IMR-90 (cell line): ENCODE measurements at regions not wholly inside any gene's neighbourhood (a gene's known extent, or its start where the extent isn't known, plus 50 kb on each side); places are given as distances from the start of the nearest gene placed in this dataset.

Experiments used
- ATAC-seq: fragments of 200-7000 bp; cut with Tn5 transposase; 2 replicates; pipeline ENCODE4 v1.9.1; 2020; ENCODE audit warnings: low read depth, mild to moderate bottlenecking, moderate library complexity
- BruUV-seq: library from RNA; stranded (reverse); fragments of 400-500 nt; replicated peaks from 2 replicates; lab custom pipeline; 2021; lab: Mats Ljungman, UMichigan
- CTCF ChIA-PET: fragments of 300-600 bp; formaldehyde crosslinking; extraction: SDS; loops from one replicate; lab custom pipeline; 2021; ENCODE audit warnings: antibody characterized with exemption; lab: Yijun Ruan, JAX
- POLR2A ChIA-PET: fragments of 300-600 bp; sonication (Branson Sonifier 250); formaldehyde crosslinking; loops from one replicate; lab custom pipeline; 2022; ENCODE audit warnings: antibody characterized with exemption; ENCODE audit not compliant: unreplicated experiment; lab: Charles Lee
- DNase-seq: peaks from one replicate; pipeline ENCODE4 v3.0.0; 2013
- H2AFZ ChIP-seq: replicated peaks from 2 replicates; pipeline ENCODE3; 2013; ENCODE audit warnings: low read length, mild to moderate bottlenecking; ENCODE audit not compliant: poor library complexity
- H2AK5ac ChIP-seq: 2 replicates; pipeline ENCODE4 v1.6.1; 2013; ENCODE audit warnings: low read depth, low read length, inconsistent platforms
- H2AK9ac ChIP-seq: replicated peaks from 2 replicates; pipeline ENCODE3; 2013; ENCODE audit warnings: mild to moderate bottlenecking, low read depth, low read length, moderate library complexity; ENCODE audit not compliant: poor library complexity
- H2BK120ac ChIP-seq: 2 replicates; pipeline ENCODE4 v1.6.1; 2013; ENCODE audit warnings: low read depth, low read length, inconsistent platforms
- H2BK15ac ChIP-seq: 3 replicates; pipeline ENCODE4 v1.6.1; 2013; ENCODE audit warnings: low read depth, low read length, inconsistent platforms
- H2BK20ac ChIP-seq: 2 replicates; pipeline ENCODE4 v1.6.1; 2013; ENCODE audit warnings: low read depth, mild to moderate bottlenecking, inconsistent platforms, low read length, moderate library complexity
- H2BK5ac ChIP-seq: 2 replicates; pipeline ENCODE4 v1.6.1; 2013; ENCODE audit warnings: mild to moderate bottlenecking, low read depth, low read length, inconsistent platforms; ENCODE audit not compliant: poor library complexity, severe bottlenecking
- H3K14ac ChIP-seq: replicated peaks from 2 replicates; pipeline ENCODE4 v1.6.1; 2013; ENCODE audit warnings: low read depth, low read length, inconsistent platforms
- H3K18ac ChIP-seq: 2 replicates; pipeline ENCODE4 v1.6.1; 2013; ENCODE audit warnings: low read depth, low read length, control low read depth
- H3K23ac ChIP-seq: 2 replicates; pipeline ENCODE4 v1.6.1; 2013; ENCODE audit warnings: low read depth, low read length, inconsistent platforms
- H3K27ac ChIP-seq: 2 replicates; pipeline ENCODE4 v1.5.1; 2013; ENCODE audit warnings: mild to moderate bottlenecking, control low read depth, low read length; ENCODE audit not compliant: insufficient read depth
- H3K27me3 ChIP-seq: 2 replicates; pipeline ENCODE4 v1.6.1; 2013; ENCODE audit warnings: low read length; ENCODE audit not compliant: control insufficient read depth, insufficient read depth
- H3K36me3 ChIP-seq: 2 replicates; pipeline ENCODE4 v1.6.1; 2013; ENCODE audit warnings: low read length, mixed read lengths; ENCODE audit not compliant: control insufficient read depth, insufficient read depth
- H3K4ac ChIP-seq: 2 replicates; pipeline ENCODE4 v1.6.1; 2013; ENCODE audit warnings: low read depth, low read length, inconsistent platforms
- H3K4me1 ChIP-seq: 2 replicates; pipeline ENCODE4 v1.6.1; 2013; ENCODE audit warnings: low read length, mixed read lengths; ENCODE audit not compliant: control insufficient read depth, insufficient read depth
- H3K4me2 ChIP-seq: 2 replicates; pipeline ENCODE4 v1.6.1; 2013; ENCODE audit warnings: low read depth, mild to moderate bottlenecking, control low read depth, low read length, moderate library complexity
- H3K4me3 ChIP-seq: 2 replicates; pipeline ENCODE4 v1.5.1; 2013; ENCODE audit warnings: low read depth, mild to moderate bottlenecking, control low read depth, low read length, moderate library complexity; ENCODE audit not compliant: insufficient read depth
- H3K56ac ChIP-seq: 2 replicates; pipeline ENCODE4 v1.6.1; 2013; ENCODE audit warnings: low read length, inconsistent platforms; ENCODE audit not compliant: insufficient read depth; ENCODE audit errors: extremely low read depth
- H3K79me1 ChIP-seq, 2 experiments: 2 replicates each; pipeline ENCODE4 v1.6.1; 2013; ENCODE audit warnings: low read length in 2 of 2, inconsistent platforms in 1 of 2, low read depth in 1 of 2
- H3K9ac ChIP-seq: 2 replicates; pipeline ENCODE4 v1.6.1; 2013; ENCODE audit warnings: low read depth, low read length, control low read depth
- H3K9me1 ChIP-seq: 2 replicates; pipeline ENCODE4 v1.6.1; 2013; ENCODE audit warnings: low read length, inconsistent platforms; ENCODE audit not compliant: insufficient read depth
- H3K9me3 ChIP-seq: 2 replicates; pipeline ENCODE4 v1.6.1; 2013; ENCODE audit warnings: low read length; ENCODE audit not compliant: control insufficient read depth, insufficient read depth
- H4K20me1 ChIP-seq: 2 replicates; pipeline ENCODE4 v1.6.1; 2013; ENCODE audit warnings: low read length, inconsistent platforms; ENCODE audit not compliant: insufficient read depth
- H4K5ac ChIP-seq: 2 replicates; pipeline ENCODE4 v1.6.1; 2013; ENCODE audit warnings: mild to moderate bottlenecking, low read depth, low read length, control low read depth
- H4K8ac ChIP-seq, 2 experiments: 2 replicates each; pipeline ENCODE4 v1.6.1; 2013; ENCODE audit warnings: low read depth in 2 of 2, low read length in 2 of 2, control low read depth in 1 of 2, inconsistent platforms in 1 of 2
- H4K91ac ChIP-seq: 2 replicates; pipeline ENCODE4 v1.6.1; 2013; ENCODE audit warnings: low read depth, low read length, inconsistent platforms; ENCODE audit not compliant: insufficient read depth
- BHLHE40 ChIP-seq: fragments of 150-350 bp; IDR thresholded peaks from 2 replicates; pipeline ENCODE4 v1.6.1; 2016; ENCODE audit warnings: mild to moderate bottlenecking, low read depth, low read length
- ELK1 ChIP-seq: fragments of 150-350 bp; IDR thresholded peaks from 2 replicates; pipeline ENCODE4 v1.6.1; 2016; ENCODE audit warnings: low read depth, mild to moderate bottlenecking, low read length, moderate library complexity, borderline replicate concordance
- FOS ChIP-seq: fragments of 150-350 bp; IDR thresholded peaks from 2 replicates; pipeline ENCODE4 v1.6.1; 2016; ENCODE audit warnings: low read depth, low read length
- NFE2L2 ChIP-seq: fragments of 150-350 bp; IDR thresholded peaks from 2 replicates; pipeline ENCODE4 v1.6.1; 2016; ENCODE audit warnings: low read depth, mild to moderate bottlenecking, low read length
- RCOR1 ChIP-seq: IDR thresholded peaks from 2 replicates; pipeline ENCODE4 v1.6.1; 2012; ENCODE audit warnings: mild to moderate bottlenecking, low read length, improper control_type of control experiment; ENCODE audit not compliant: insufficient replicate concordance
- SMC3 ChIP-seq: fragments of 150-350 bp; IDR thresholded peaks from 2 replicates; pipeline ENCODE4 v1.6.1; 2016; ENCODE audit warnings: low read depth, mild to moderate bottlenecking, antibody characterized with exemption, low read length, moderate library complexity
- USF2 ChIP-seq: fragments of 150-350 bp; IDR thresholded peaks from 2 replicates; pipeline ENCODE4 v1.6.1; 2017; ENCODE audit warnings: mild to moderate bottlenecking, antibody characterized with exemption, low read length, low read depth
- WGBS, 2 experiments: methylation state at CpG; one replicate each; pipeline versions ENCODE4 v1.1.5 to v1.1.7; 2013; ENCODE audit warnings: missing lambda C conversion rate in 2 of 2; ENCODE audit not compliant: insufficient read length in 1 of 2; ENCODE audit errors: extremely low coverage in 2 of 2; 5-methylcytosine and 5-hydroxymethylcytosine counted together
- dilution Hi-C: fragments of 300-500 bp; cut with HindIII; formaldehyde crosslinking; loops from one replicate; pipeline ENCODE4 v1.14.3; 2018; ENCODE audit warnings: low sequenced_read_pairs; ENCODE audit not compliant: unreplicated experiment
- in situ Hi-C: fragments of 300-500 bp; cut with MboI; formaldehyde crosslinking; loops from 3 replicates; pipeline ENCODE4 v1.14.3; 2019; ENCODE audit warnings: low sequenced_read_pairs, inconsistent platforms, mixed read lengths
- intact Hi-C: fragments of 100-400 bp; cut with micrococcal nuclease; formaldehyde crosslinking; loops from 2 replicates; pipeline ENCODE4 v1.10.0; 2022

- Histone ChIP-seq H3K36me3 (no peaks in the 10 kb centered on the region), H3K79me1 (no peaks in the 10 kb centered on the region), H3K14ac (no peak overlapping the region), H4K91ac (no peak overlapping the region), H4K8ac (no peak overlapping the region), H2BK20ac (no peak overlapping the region), H2BK120ac (no peak overlapping the region), H3K4me1 (peaks cover 4% of the 10 kb centered on the region), H3K9me1 (no peaks in the 10 kb centered on the region), H3K4ac (no peak overlapping the region), H3K18ac (no peak overlapping the region), H2AFZ (no peak overlapping the region), H3K4me2 (no peak overlapping the region), H3K9me3 (no peaks in the 10 kb centered on the region), H3K23ac (no peak overlapping the region), H4K5ac (no peak overlapping the region), H2AK9ac (no peak overlapping the region), H3K27ac (no peak overlapping the region), H3K9ac (no peak overlapping the region), H3K56ac (no peak overlapping the region), H4K20me1 (no peaks in the 10 kb centered on the region), H3K4me3 (no peak overlapping the region), H2BK15ac (no peak overlapping the region), H2AK5ac (no peak overlapping the region), H3K27me3 (peaks cover 17% of the 10 kb centered on the region), H2BK5ac (no peak overlapping the region)
- ATAC-seq (peak; percentile 48), DNase-seq (peak; percentile 16)
- ChIA-PET CTCF (interaction anchor here (1.2 kb wide), 1 partner anchor 9 kb away, joined by 3 read pairs; no protein-coding TSS in a partner anchor), POLR2A (no interaction called here)
- intact Hi-C loops = no loop called here
- BruUV-seq = no TSS peak
- 100% methylated on average over 1 of the region's 1 CpG; no CpG with 5 or more reads in 1 of the 2 experiments for WGBS, 2 experiments
- in situ Hi-C loops = no loop called here
- TF ChIP-seq BHLHE40 = no peak
- no peak for TF ChIP-seq FOS
- TF ChIP-seq ELK1 = no peak
- TF ChIP-seq USF2 = no peak
- TF ChIP-seq RCOR1 = no peak
- no peak for TF ChIP-seq SMC3
- TF ChIP-seq NFE2L2 = no peak
- dilution Hi-C loops = no loop called here
These were observed 317.7 kb downstream of the BMP4 start for GRCh38 chr14:53638966-53639365.
